ENCODE measurements at regions not wholly inside any gene's neighbourhood (a gene's known extent, or its start where the extent isn't known, plus 50 kb on each side); places are given as distances from the start of the nearest gene placed in this dataset.

DNA sequence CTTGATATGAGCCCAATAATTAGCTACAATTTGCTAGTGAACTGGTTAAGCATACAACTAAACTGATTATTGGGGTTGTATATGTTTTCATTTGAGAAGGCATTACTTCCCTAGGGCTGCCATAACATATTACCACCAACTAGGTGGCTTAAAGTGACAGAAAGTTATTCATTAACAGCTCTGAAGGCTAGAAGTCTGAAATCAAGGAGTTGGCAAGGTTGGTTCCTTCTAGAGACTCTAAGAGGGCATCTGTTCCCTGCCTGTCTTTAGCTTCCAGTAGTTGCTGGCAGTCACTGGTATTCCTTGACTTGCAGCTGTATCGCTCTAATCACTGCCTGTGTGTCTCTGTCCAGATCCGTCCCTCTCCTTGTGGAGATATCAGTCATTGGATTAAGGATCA lies 86.3 kb downstream of the LHX9 start:
- CTCF ChIA-PET, result no interaction called here

DNA sequence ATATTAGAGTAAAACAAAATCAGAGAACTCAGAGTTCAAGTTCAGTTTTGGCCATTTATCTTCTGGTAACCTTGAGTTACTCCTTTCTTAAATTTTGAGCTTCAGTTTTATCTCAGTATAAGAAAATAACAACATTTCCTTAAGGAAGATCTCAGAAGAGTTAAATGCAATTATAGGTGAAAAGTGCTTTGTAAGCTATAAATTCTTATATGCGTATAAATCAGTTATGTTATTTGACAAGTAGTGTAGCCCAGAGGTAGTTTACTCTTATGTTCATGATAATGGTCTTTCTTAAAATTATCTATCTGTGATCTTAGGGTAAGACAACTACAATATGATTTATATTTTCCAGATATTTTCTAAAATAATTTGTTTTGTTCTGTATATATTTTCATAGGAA lies 89.8 kb downstream of the LHX9 start:
- no peak overlapping the region for H3K4me3 ChIP-seq (ENCODE audit: low read depth, low read length)
- CTCF ChIA-PET, result no interaction called here
- TF ChIP-seq, protein P1, sequence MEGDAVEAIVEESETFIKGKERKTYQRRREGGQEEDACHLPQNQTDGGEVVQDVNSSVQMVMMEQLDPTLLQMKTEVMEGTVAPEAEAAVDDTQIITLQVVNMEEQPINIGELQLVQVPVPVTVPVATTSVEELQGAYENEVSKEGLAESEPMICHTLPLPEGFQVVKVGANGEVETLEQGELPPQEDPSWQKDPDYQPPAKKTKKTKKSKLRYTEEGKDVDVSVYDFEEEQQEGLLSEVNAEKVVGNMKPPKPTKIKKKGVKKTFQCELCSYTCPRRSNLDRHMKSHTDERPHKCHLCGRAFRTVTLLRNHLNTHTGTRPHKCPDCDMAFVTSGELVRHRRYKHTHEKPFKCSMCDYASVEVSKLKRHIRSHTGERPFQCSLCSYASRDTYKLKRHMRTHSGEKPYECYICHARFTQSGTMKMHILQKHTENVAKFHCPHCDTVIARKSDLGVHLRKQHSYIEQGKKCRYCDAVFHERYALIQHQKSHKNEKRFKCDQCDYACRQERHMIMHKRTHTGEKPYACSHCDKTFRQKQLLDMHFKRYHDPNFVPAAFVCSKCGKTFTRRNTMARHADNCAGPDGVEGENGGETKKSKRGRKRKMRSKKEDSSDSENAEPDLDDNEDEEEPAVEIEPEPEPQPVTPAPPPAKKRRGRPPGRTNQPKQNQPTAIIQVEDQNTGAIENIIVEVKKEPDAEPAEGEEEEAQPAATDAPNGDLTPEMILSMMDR (IDR thresholded peaks at IDR 0.05; ENCODE audit: insufficient read depth, low read depth, low read length), result no peak
- no peaks in the 10 kb centered on the region for H3K27me3 ChIP-seq (ENCODE audit: control insufficient read depth, insufficient read depth, low read length)
- DNase-seq (ENCODE audit: low read depth), result no peak
- no peaks in the 10 kb centered on the region for H3K36me3 ChIP-seq (ENCODE audit: control insufficient read depth, insufficient read depth, low read length)
- POLR2A ChIA-PET, result no interaction called here

More for the DNA sequence above, 86.3 kb downstream of the LHX9 start:
- no peak for DNase-seq (ENCODE audit: low read depth)
- H3K27me3 ChIP-seq (ENCODE audit: control insufficient read depth, insufficient read depth, low read length), result no peaks in the 10 kb centered on the region
- no peaks in the 10 kb centered on the region for H3K36me3 ChIP-seq (ENCODE audit: control insufficient read depth, insufficient read depth, low read length)
- TF ChIP-seq, protein P1 (IDR thresholded peaks at IDR 0.05; ENCODE audit: insufficient read depth, low read depth, low read length), result no peak
- no peak overlapping the region for H3K4me3 ChIP-seq (ENCODE audit: low read depth, low read length)
- POLR2A ChIA-PET, result no interaction called here

DNA sequence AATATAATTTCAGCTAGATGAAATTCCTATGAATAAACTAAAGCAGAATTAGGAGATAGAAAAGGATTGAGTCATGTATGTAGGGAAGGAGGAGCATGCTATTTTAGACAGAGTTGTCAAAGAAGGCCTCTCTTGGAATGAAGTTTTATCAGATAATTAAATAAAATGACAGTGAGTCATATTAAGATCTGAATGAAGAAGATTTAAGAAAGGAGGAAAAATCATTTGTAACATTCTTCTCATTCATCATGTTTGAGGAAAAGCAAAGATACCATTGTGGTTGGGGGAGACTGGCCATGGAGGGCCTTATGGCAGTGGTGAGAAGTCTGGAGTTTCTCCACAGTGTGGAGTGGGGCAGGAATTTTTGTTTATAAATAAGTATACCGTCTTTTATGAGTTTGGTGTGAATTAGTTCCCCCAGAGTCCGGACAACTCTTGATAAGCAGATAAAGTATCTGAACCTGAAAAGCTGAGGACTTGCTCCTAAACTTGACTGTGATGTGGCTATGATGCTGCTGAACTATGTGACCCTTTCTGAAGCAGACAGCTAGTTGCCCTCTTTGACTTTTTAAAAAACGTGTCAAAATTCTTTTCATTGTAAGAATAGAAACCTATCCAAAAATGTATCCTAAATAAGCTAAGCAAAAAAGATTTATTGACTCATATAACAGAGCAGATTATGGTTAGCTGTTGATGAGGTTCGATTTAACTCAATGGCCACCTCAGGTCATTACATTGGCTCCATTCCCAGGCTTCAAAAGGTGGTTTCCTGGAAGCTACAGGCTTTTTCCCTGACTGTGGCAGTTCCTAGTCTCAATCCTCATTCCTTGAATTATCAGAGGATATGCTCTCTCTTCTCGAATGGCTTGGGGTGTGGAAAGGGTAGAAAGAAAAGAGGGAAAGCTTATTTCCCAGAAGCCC lies 90.8 kb downstream of the LHX9 start:
- DNase-seq (ENCODE audit: low read depth), result no peak
- ChIA-PET CTCF (no interaction called here), POLR2A (no interaction called here)
- Histone ChIP-seq H3K36me3 (ENCODE audit: control insufficient read depth, insufficient read depth, low read length) (no peaks in the 10 kb centered on the region), H3K4me3 (ENCODE audit: low read depth, low read length) (no peak overlapping the region), H3K27me3 (ENCODE audit: control insufficient read depth, insufficient read depth, low read length) (no peaks in the 10 kb centered on the region)
- TF ChIP-seq, protein P1 (IDR thresholded peaks at IDR 0.05; ENCODE audit: insufficient read depth, low read depth, low read length), result no peak

DNA sequence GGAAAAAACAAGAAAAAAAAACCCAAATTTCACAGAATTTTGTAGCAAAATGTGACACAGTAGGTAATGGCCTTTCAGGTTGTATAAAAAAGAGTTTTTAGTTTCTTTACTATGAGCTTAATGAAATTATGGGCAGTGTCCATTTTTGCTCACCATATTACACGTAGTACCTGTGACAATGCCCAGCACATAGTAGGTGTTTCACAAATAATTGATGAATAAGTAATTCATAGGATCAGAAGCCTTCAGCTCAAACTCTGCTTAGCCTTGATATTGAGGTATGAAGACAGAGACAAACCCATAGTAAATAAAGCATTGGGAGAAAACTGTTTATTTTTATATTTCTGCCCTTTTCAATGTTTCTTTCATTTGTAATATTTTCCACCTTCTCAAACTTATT lies 97.2 kb downstream of the LHX9 start:
- no peak for DNase-seq (ENCODE audit: low read depth)
- TF ChIP-seq, protein P1 (IDR thresholded peaks at IDR 0.05; ENCODE audit: insufficient read depth, low read depth, low read length), result no peak
- ChIA-PET CTCF (interaction anchor here (0.9 kb wide), 1 partner anchor 9 kb away, joined by 3 read pairs; no protein-coding TSS in a partner anchor), POLR2A (no interaction called here)
- H3K36me3 ChIP-seq (ENCODE audit: control insufficient read depth, insufficient read depth, low read length), result no peaks in the 10 kb centered on the region
- H3K4me3 ChIP-seq (ENCODE audit: low read depth, low read length), result no peak overlapping the region
- no peaks in the 10 kb centered on the region for H3K27me3 ChIP-seq (ENCODE audit: control insufficient read depth, insufficient read depth, low read length)

DNA sequence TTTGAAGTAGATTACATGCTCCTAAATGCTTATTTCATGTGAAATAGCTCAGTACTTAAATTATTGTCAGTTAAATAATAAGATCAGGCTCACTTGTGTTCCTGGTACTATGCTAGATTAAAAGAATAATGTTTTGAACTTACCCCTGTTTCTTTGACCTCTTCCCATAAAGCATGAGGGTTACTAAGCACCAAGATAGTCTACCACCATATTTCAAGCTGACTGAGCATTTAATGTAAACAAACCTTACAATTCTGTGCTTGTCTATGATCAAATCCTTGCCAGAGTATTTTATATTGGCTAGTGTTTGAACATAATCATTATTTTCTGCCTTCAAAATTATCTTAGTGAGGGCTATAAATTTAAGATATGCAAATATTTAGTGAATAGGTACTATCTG lies 98.1 kb downstream of the LHX9 start:
- no peak for DNase-seq (ENCODE audit: low read depth)
- TF ChIP-seq, protein P1 (IDR thresholded peaks at IDR 0.05; ENCODE audit: insufficient read depth, low read depth, low read length), result no peak
- Histone ChIP-seq H3K36me3 (ENCODE audit: control insufficient read depth, insufficient read depth, low read length) (no peaks in the 10 kb centered on the region), H3K4me3 (ENCODE audit: low read depth, low read length) (no peak overlapping the region), H3K27me3 (ENCODE audit: control insufficient read depth, insufficient read depth, low read length) (no peaks in the 10 kb centered on the region)
- ChIA-PET CTCF (interaction anchor here (0.7 to 0.9 kb wide), 2 partner anchors 10 to 537 kb away, joined by 3 read pairs; no protein-coding TSS in a partner anchor), POLR2A (no interaction called here)
